ENCODE measurements at regions not wholly inside any gene's neighbourhood (a gene's known extent, or its start where the extent isn't known, plus 50 kb on each side); places are given as distances from the start of the nearest gene placed in this dataset.
"Not testable (repeated sequence)": the region's sequence is repeated elsewhere in the genome, so short reads cannot be mapped to it uniquely, and the experiment has no call there.

- no peaks in the 10 kb centered on the region for H3K4me1 ChIP-seq
- H3K4me3 ChIP-seq, result no peak overlapping the region
- intact Hi-C loops (cut with DNase I), result no loop called here
- no peak for DNase-seq
- peaks cover 0 to 24% (median 0%) of the 10 kb centered on the region in 11 donors for H3K9me3 ChIP-seq
- TF ChIP-seq CTCF (IDR thresholded peaks at IDR 0.05), result no peak
- no peaks in the 10 kb centered on the region for H3K36me3 ChIP-seq
- WGBS, 2 donors, result 85 to 97% methylated on average over 6 of the region's 6 CpGs
- no peak overlapping the region for H3K27ac ChIP-seq
- no peaks in the 10 kb centered on the region for H3K27me3 ChIP-seq
- no peak for ATAC-seq
Measured at GRCh38 chr13:85132986-85133385, 666.2 kb downstream of the SLITRK6 start.

GRCh38 chr13:85123501-85123900, 675.7 kb downstream of the SLITRK6 start:
- DNase-seq; ATAC-seq; H3K27ac ChIP-seq; intact Hi-C loops (cut with DNase I); H3K4me3 ChIP-seq; H3K4me1 ChIP-seq; H3K36me3 ChIP-seq; H3K27me3 ChIP-seq: not testable (repeated sequence)
- H3K9me3 ChIP-seq, result peaks cover 0 to 22% (median 0%) of the 10 kb centered on the region in 11 donors
- 79 to 88% methylated on average over 13 of the region's 14 CpGs for WGBS, 2 donors

- whole genome bisulfite sequencing, 2 donors, result 78 to 83% methylated on average over 3 of the region's 3 CpGs
- Histone ChIP-seq H3K9me3 (peaks cover 0 to 9% (median 0%) of the 10 kb centered on the region in 11 donors), H3K36me3 (no peaks in the 10 kb centered on the region), H3K4me1 (no peaks in the 10 kb centered on the region), H3K27ac (no peak overlapping the region), H3K27me3 (no peaks in the 10 kb centered on the region), H3K4me3 (no peak overlapping the region)
- TF ChIP-seq CTCF (IDR thresholded peaks at IDR 0.05), result no peak
- ATAC-seq (no peak), DNase-seq (no peak)
- intact Hi-C loops (cut with DNase I), result no loop called here
Measured at GRCh38 chr13:85108356-85108755, 690.9 kb downstream of the SLITRK6 start.

- Histone ChIP-seq H3K4me3 (no peak overlapping the region), H3K9me3 (peaks cover 0 to 43% (median 0%) of the 10 kb centered on the region in 11 donors), H3K36me3 (no peaks in the 10 kb centered on the region), H3K27me3 (no peaks in the 10 kb centered on the region), H3K27ac (no peak overlapping the region), H3K4me1 (no peaks in the 10 kb centered on the region)
- 92 to 94% methylated on average over 3 of the region's 3 CpGs for WGBS, 2 donors
- TF ChIP-seq CTCF (IDR thresholded peaks at IDR 0.05), result no peak
- intact Hi-C loops (cut with DNase I), result no loop called here
- DNase-seq (no peak), ATAC-seq (no peak)
Measured at GRCh38 chr13:85099245-85099644, 700.0 kb downstream of the SLITRK6 start.

- peaks cover 0 to 49% (median 0%) of the 10 kb centered on the region in 11 donors for H3K9me3 ChIP-seq
- no peak overlapping the region for H3K4me3 ChIP-seq
- WGBS, 2 donors, result 71 to 81% methylated on average over 4 of the region's 4 CpGs
- H3K27ac ChIP-seq, result no peak overlapping the region
- intact Hi-C loops (cut with DNase I), result no loop called here
- no peaks in the 10 kb centered on the region for H3K36me3 ChIP-seq
- no peaks in the 10 kb centered on the region for H3K27me3 ChIP-seq
- DNase-seq (no peak), ATAC-seq (no peak)
- no peak for TF ChIP-seq CTCF (IDR thresholded peaks at IDR 0.05)
- H3K4me1 ChIP-seq, result no peaks in the 10 kb centered on the region
Measured at GRCh38 chr13:85095418-85096272, 703.6 kb downstream of the SLITRK6 start.
